Left ventricle myocardium inferior (tissue), 1 donor: ENCODE measurements at regions not wholly inside any gene's neighbourhood (a gene's known extent, or its start where the extent isn't known, plus 50 kb on each side); places are given as distances from the start of the nearest gene placed in this dataset.

Source experiments
- DNase-seq: peaks from one replicate; pipeline ENCODE4 v3.0.0-alpha.2; 2020
- H3K27ac ChIP-seq: fragments of 200-600 bp; replicated peaks from 2 replicates; pipeline ENCODE4 v1.8.0; 2021
- H3K27me3 ChIP-seq: fragments of 200-600 bp; 2 replicates; pipeline ENCODE4 v1.8.0; 2021; ENCODE audit warnings: low read depth
- H3K36me3 ChIP-seq: fragments of 200-600 bp; 2 replicates; pipeline ENCODE4 v1.8.0; 2021
- H3K4me1 ChIP-seq: fragments of 200-600 bp; 2 replicates; pipeline ENCODE4 v1.8.0; 2021
- H3K4me3 ChIP-seq: fragments of 200-600 bp; 2 replicates; pipeline ENCODE4 v1.8.0; 2021; ENCODE audit warnings: mild to moderate bottlenecking, moderate library complexity
- H3K9me3 ChIP-seq: fragments of 200-600 bp; replicated peaks from 2 replicates; pipeline ENCODE4 v1.8.0; 2021
- CTCF ChIP-seq: fragments of 200-600 bp; IDR thresholded peaks from 2 replicates; pipeline ENCODE4 v1.8.0; 2021; ENCODE audit warnings: antibody characterized with exemption, mild to moderate bottlenecking, borderline replicate concordance
- intact Hi-C: fragments of 100-400 bp; cut with micrococcal nuclease; formaldehyde crosslinking; loops from one replicate; pipeline ENCODE4 v1.11.0; 2022
- donor health status: DM: no; HTN: yes; CAD: no; lungs with severe emphysema.

- intact Hi-C loops, result loop anchor here (5.0 kb wide), 1 partner anchor 202 kb away; no protein-coding TSS in a partner anchor
- peaks cover 5% of the 10 kb centered on the region for H3K4me1 ChIP-seq
- DNase-seq, result no peak
- TF ChIP-seq CTCF, result no peak
- H3K27me3 ChIP-seq, result peaks cover 71% of the 10 kb centered on the region
- no peak overlapping the region for H3K4me3 ChIP-seq
- H3K36me3 ChIP-seq, result no peaks in the 10 kb centered on the region
- H3K27ac ChIP-seq, result no peak overlapping the region
- H3K9me3 ChIP-seq, result no peaks in the 10 kb centered on the region
Observed at GRCh38 chr11:69889400-69890318, 70.4 kb upstream of the FGF3 start.

GRCh38 chr11:69890476-69890875 lies 71.3 kb upstream of the FGF3 start:
- DNase-seq, result no peak
- no peak overlapping the region for H3K4me3 ChIP-seq
- intact Hi-C loops, result no loop called here
- no peak for TF ChIP-seq CTCF
- peaks cover 5% of the 10 kb centered on the region for H3K4me1 ChIP-seq
- no peaks in the 10 kb centered on the region for H3K36me3 ChIP-seq
- H3K9me3 ChIP-seq, result no peaks in the 10 kb centered on the region
- H3K27ac ChIP-seq, result no peak overlapping the region
- H3K27me3 ChIP-seq, result peaks cover 77% of the 10 kb centered on the region

- Histone ChIP-seq H3K27me3 (peaks cover 85% of the 10 kb centered on the region), H3K4me1 (peaks cover 5% of the 10 kb centered on the region), H3K4me3 (no peak overlapping the region), H3K9me3 (no peaks in the 10 kb centered on the region), H3K36me3 (no peaks in the 10 kb centered on the region), H3K27ac (no peak overlapping the region)
- intact Hi-C loops, result no loop called here
- no peak for DNase-seq
- TF ChIP-seq CTCF, result no peak
Observed at GRCh38 chr11:69891421-69892236, 72.4 kb upstream of the FGF3 start.

GRCh38 chr11:69892237-69892985 lies 73.2 kb upstream of the FGF3 start:
- no peak for DNase-seq
- intact Hi-C loops, result no loop called here
- Histone ChIP-seq H3K36me3 (no peaks in the 10 kb centered on the region), H3K27ac (no peak overlapping the region), H3K9me3 (no peaks in the 10 kb centered on the region), H3K27me3 (peaks cover 90% of the 10 kb centered on the region), H3K4me1 (peaks cover 5% of the 10 kb centered on the region), H3K4me3 (no peak overlapping the region)
- no peak for TF ChIP-seq CTCF

GRCh38 chr11:69892986-69893555 lies 73.9 kb upstream of the FGF3 start:
- Histone ChIP-seq H3K36me3 (no peaks in the 10 kb centered on the region), H3K4me1 (peaks cover 5% of the 10 kb centered on the region), H3K27ac (no peak overlapping the region), H3K4me3 (no peak overlapping the region), H3K27me3 (peaks cover 89% of the 10 kb centered on the region), H3K9me3 (no peaks in the 10 kb centered on the region)
- intact Hi-C loops, result no loop called here
- no peak for DNase-seq
- TF ChIP-seq CTCF, result no peak
